WTC11 (cell line): ENCODE measurements at regions not wholly inside any gene's neighbourhood (a gene's known extent, or its start where the extent isn't known, plus 50 kb on each side); places are given as distances from the start of the nearest gene placed in this dataset.

Experiments
- ATAC-seq: fragments of 200-7000 bp; cut with Tn5 transposase; 2 replicates; pipeline ENCODE4 v1.10.0; 2021; ENCODE audit warnings: mild to moderate bottlenecking, moderate library complexity
- CTCF ChIA-PET: fragments of 300-600 bp; sonication (Branson Sonifier 250); formaldehyde crosslinking; loops from one replicate; lab custom pipeline; 2021; ENCODE audit warnings: antibody characterized with exemption; lab: Charles Lee
- POLR2A ChIA-PET: fragments of 350-600 bp; sonication (Branson Sonifier 250); formaldehyde crosslinking; loops from one replicate; lab custom pipeline; 2021; ENCODE audit warnings: antibody characterized with exemption; lab: Charles Lee
- DNase-seq: peaks from one replicate; pipeline ENCODE4 v3.0.0; 2021; ENCODE audit warnings: low spot score
- H3K27ac Mint-ChIP-seq: 2 replicates; pipeline ENCODE4 v1.8.0; 2021; ENCODE audit warnings: mixed read lengths
- H3K27me3 Mint-ChIP-seq: 2 replicates; pipeline ENCODE4 v1.8.0; 2021; ENCODE audit warnings: low read depth, mild to moderate bottlenecking, moderate library complexity, mixed read lengths
- H3K36me3 Mint-ChIP-seq: 2 replicates; pipeline ENCODE4 v1.8.0; 2021; ENCODE audit warnings: mixed read lengths
- H3K4me1 Mint-ChIP-seq: 2 replicates; pipeline ENCODE4 v1.8.0; 2022; ENCODE audit warnings: mixed read lengths
- H3K4me3 Mint-ChIP-seq: 2 replicates; pipeline ENCODE4 v1.8.0; 2021; ENCODE audit warnings: mild to moderate bottlenecking, moderate library complexity, mixed read lengths
- H3K9me3 Mint-ChIP-seq: 2 replicates; pipeline ENCODE4 v1.8.0; 2021; ENCODE audit warnings: mixed read lengths
- ATF2 ChIP-seq: sonication (generic); formaldehyde crosslinking; IDR thresholded peaks from 2 replicates; pipeline ENCODE4 v1.8.1; 2022; ENCODE audit warnings: low read depth, missing genetic modification reagents, borderline replicate concordance
- ATF6 ChIP-seq: sonication (generic); formaldehyde crosslinking; IDR thresholded peaks from 2 replicates; pipeline ENCODE4 v1.8.1; 2023; ENCODE audit warnings: mild to moderate bottlenecking, missing genetic modification reagents
- CDX4 ChIP-seq: fragments of 250-450 bp; sonication (Bioruptor Pico); IDR thresholded peaks from 2 replicates; pipeline ENCODE4 v1.9.0; 2021; ENCODE audit warnings: moderate library complexity, mild to moderate bottlenecking, inconsistent platforms, borderline replicate concordance
- EMX1 ChIP-seq: fragments of 250-450 bp; sonication (Bioruptor Pico); IDR thresholded peaks from 2 replicates; pipeline ENCODE4 v1.8.0; 2021; ENCODE audit warnings: mild to moderate bottlenecking
- ESRRA ChIP-seq: sonication (generic); formaldehyde crosslinking; IDR thresholded peaks from 2 replicates; pipeline ENCODE4 v1.8.1; 2022; ENCODE audit warnings: mild to moderate bottlenecking, missing genetic modification reagents, borderline replicate concordance
- FOXK1 ChIP-seq: sonication (generic); formaldehyde crosslinking; IDR thresholded peaks from 2 replicates; pipeline ENCODE4 v1.8.0; 2022; ENCODE audit warnings: mild to moderate bottlenecking, moderate library complexity, missing genetic modification reagents
- GABPB1 ChIP-seq: sonication (generic); formaldehyde crosslinking; IDR thresholded peaks from 2 replicates; pipeline ENCODE4 v1.8.1; 2023; ENCODE audit warnings: mild to moderate bottlenecking, missing genetic modification reagents
- GRHL2 ChIP-seq: fragments of 250-450 bp; sonication (Bioruptor Pico); IDR thresholded peaks from 2 replicates; pipeline ENCODE4 v1.8.0; 2022; ENCODE audit warnings: mild to moderate bottlenecking, moderate library complexity; ENCODE audit not compliant: insufficient replicate concordance, severe bottlenecking
- MXD4 ChIP-seq: fragments of 250-450 bp; sonication (Bioruptor Pico); IDR thresholded peaks from 2 replicates; pipeline ENCODE4 v1.8.0; 2021; ENCODE audit warnings: mild to moderate bottlenecking, moderate library complexity, borderline replicate concordance
- SMAD3 ChIP-seq: sonication (generic); formaldehyde crosslinking; IDR thresholded peaks from 2 replicates; pipeline ENCODE4 v1.8.0; 2022; ENCODE audit warnings: missing genetic modification reagents, mild to moderate bottlenecking, borderline replicate concordance
- TCF7 ChIP-seq: sonication (generic); formaldehyde crosslinking; IDR thresholded peaks from 2 replicates; pipeline ENCODE4 v1.8.0; 2022; ENCODE audit warnings: mild to moderate bottlenecking, low read depth, missing genetic modification reagents, moderate library complexity
- TEAD1 ChIP-seq: sonication (generic); formaldehyde crosslinking; IDR thresholded peaks from 2 replicates; pipeline ENCODE4 v1.8.0; 2022; ENCODE audit warnings: mild to moderate bottlenecking, missing genetic modification reagents
- ZBTB21 ChIP-seq: sonication (generic); formaldehyde crosslinking; IDR thresholded peaks from 2 replicates; pipeline ENCODE4 v1.8.1; 2023; ENCODE audit warnings: mild to moderate bottlenecking, missing genetic modification reagents, borderline replicate concordance
- ZMAT4 ChIP-seq: fragments of 250-450 bp; sonication (Bioruptor Pico); IDR thresholded peaks from 2 replicates; pipeline ENCODE4 v1.9.0; 2021; ENCODE audit warnings: mild to moderate bottlenecking
- ZNF121 ChIP-seq: sonication (generic); formaldehyde crosslinking; IDR thresholded peaks from 2 replicates; pipeline ENCODE4 v1.8.0; 2023; ENCODE audit warnings: missing genetic modification reagents
- ZNF138 ChIP-seq: sonication (generic); formaldehyde crosslinking; conservative IDR thresholded peaks from 2 replicates; pipeline ENCODE4 v1.8.1; 2022; ENCODE audit warnings: mild to moderate bottlenecking, moderate library complexity, missing genetic modification reagents
- ZNF232 ChIP-seq: sonication (generic); formaldehyde crosslinking; IDR thresholded peaks from 2 replicates; pipeline ENCODE4 v1.8.0; 2022; ENCODE audit warnings: mild to moderate bottlenecking, missing genetic modification reagents
- ZNF396 ChIP-seq: fragments of 250-450 bp; sonication (Bioruptor Pico); IDR thresholded peaks from 2 replicates; pipeline ENCODE4 v1.8.0; 2021; ENCODE audit warnings: mild to moderate bottlenecking, moderate library complexity, borderline replicate concordance
- ZNF416 ChIP-seq: fragments of 250-450 bp; sonication (Bioruptor Pico); IDR thresholded peaks from 2 replicates; pipeline ENCODE4 v1.9.0; 2021; ENCODE audit warnings: mild to moderate bottlenecking, inconsistent platforms
- ZNF423 ChIP-seq: fragments of 250-450 bp; sonication (Bioruptor Pico); IDR thresholded peaks from 2 replicates; pipeline ENCODE4 v2.1.2; 2022; ENCODE audit warnings: mild to moderate bottlenecking, moderate library complexity
- TF ChIP-seq, protein P1 (sequence below): sonication (generic); formaldehyde crosslinking; IDR thresholded peaks from 2 replicates; pipeline ENCODE4 v1.8.1; 2023; ENCODE audit warnings: mild to moderate bottlenecking, missing genetic modification reagents, moderate library complexity
- TF ChIP-seq, protein P2 (sequence below): sonication (generic); formaldehyde crosslinking; IDR thresholded peaks from 2 replicates; pipeline ENCODE4 v1.8.1; 2023; ENCODE audit warnings: mild to moderate bottlenecking, missing genetic modification reagents, moderate library complexity
- TF ChIP-seq, protein P3 (sequence below): sonication (generic); formaldehyde crosslinking; IDR thresholded peaks from 2 replicates; pipeline ENCODE4 v1.8.1; 2022; ENCODE audit warnings: mild to moderate bottlenecking, moderate library complexity, missing genetic modification reagents

- peaks cover 19% of the 10 kb centered on the region for H3K36me3 Mint-ChIP-seq
- H3K4me1 Mint-ChIP-seq = no peaks in the 10 kb centered on the region
- CTCF ChIA-PET = no interaction called here
These were observed 117.9 kb downstream of the C6orf118 start for GRCh38 chr6:165191461-165191860.

GRCh38 chr6:165186441-165187205 lies 122.8 kb downstream of the C6orf118 start:
- Mint-ChIP-seq H3K27me3 (no peaks in the 10 kb centered on the region), H3K4me3 (no peak overlapping the region), H3K4me1 (no peaks in the 10 kb centered on the region), H3K9me3 (peaks cover 27% of the 10 kb centered on the region), H3K27ac (no peak overlapping the region), H3K36me3 (peaks cover 10% of the 10 kb centered on the region)
- ChIA-PET POLR2A (no interaction called here), CTCF (no interaction called here)
- no peak for DNase-seq
- ATAC-seq = no peak
- no peak for TF ChIP-seq ZNF423 (CRISPR knock-in tag)
- no peak for TF ChIP-seq ATF6
- TF ChIP-seq, protein P1, sequence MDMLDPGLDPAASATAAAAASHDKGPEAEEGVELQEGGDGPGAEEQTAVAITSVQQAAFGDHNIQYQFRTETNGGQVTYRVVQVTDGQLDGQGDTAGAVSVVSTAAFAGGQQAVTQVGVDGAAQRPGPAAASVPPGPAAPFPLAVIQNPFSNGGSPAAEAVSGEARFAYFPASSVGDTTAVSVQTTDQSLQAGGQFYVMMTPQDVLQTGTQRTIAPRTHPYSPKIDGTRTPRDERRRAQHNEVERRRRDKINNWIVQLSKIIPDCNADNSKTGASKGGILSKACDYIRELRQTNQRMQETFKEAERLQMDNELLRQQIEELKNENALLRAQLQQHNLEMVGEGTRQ (CRISPR knock-in tag) = no peak
- no peak for TF ChIP-seq GRHL2 (CRISPR knock-in tag)
- no peak for TF ChIP-seq EMX1 (CRISPR knock-in tag)
- no peak for TF ChIP-seq SMAD3 (CRISPR knock-in tag)
- TF ChIP-seq, protein P2, sequence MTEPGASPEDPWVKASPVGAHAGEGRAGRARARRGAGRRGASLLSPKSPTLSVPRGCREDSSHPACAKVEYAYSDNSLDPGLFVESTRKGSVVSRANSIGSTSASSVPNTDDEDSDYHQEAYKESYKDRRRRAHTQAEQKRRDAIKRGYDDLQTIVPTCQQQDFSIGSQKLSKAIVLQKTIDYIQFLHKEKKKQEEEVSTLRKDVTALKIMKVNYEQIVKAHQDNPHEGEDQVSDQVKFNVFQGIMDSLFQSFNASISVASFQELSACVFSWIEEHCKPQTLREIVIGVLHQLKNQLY (CRISPR knock-in tag) = no peak
- TF ChIP-seq GABPB1 (CRISPR knock-in tag) = no peak
- no peak for TF ChIP-seq ATF2 (CRISPR knock-in tag)
- no peak for TF ChIP-seq ZNF396 (CRISPR knock-in tag)
- TF ChIP-seq ZNF121 (CRISPR knock-in tag) = no peak
- TF ChIP-seq ZNF138 (CRISPR knock-in tag) = no peak
- no peak for TF ChIP-seq TCF7 (CRISPR knock-in tag)
- no peak for TF ChIP-seq MXD4 (CRISPR knock-in tag)
- TF ChIP-seq ZNF416 = no peak
- TF ChIP-seq, protein P3, sequence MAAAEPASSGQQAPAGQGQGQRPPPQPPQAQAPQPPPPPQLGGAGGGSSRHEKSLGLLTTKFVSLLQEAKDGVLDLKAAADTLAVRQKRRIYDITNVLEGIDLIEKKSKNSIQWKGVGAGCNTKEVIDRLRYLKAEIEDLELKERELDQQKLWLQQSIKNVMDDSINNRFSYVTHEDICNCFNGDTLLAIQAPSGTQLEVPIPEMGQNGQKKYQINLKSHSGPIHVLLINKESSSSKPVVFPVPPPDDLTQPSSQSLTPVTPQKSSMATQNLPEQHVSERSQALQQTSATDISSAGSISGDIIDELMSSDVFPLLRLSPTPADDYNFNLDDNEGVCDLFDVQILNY (CRISPR knock-in tag) = no peak
- no peak for TF ChIP-seq CDX4 (CRISPR knock-in tag)

More at GRCh38 chr6:165191461-165191860, 117.9 kb downstream of the C6orf118 start:
- DNase-seq (no peak), ATAC-seq (no peak)
- H3K9me3 Mint-ChIP-seq = peaks cover 40% of the 10 kb centered on the region
- POLR2A ChIA-PET = no interaction called here
- no peak overlapping the region for H3K27ac Mint-ChIP-seq
- no peak for TF ChIP-seq ZBTB21 (CRISPR knock-in tag)
- TF ChIP-seq ZNF232 (CRISPR knock-in tag) = no peak
- no peak for TF ChIP-seq FOXK1
- TF ChIP-seq TEAD1 (CRISPR knock-in tag) = no peak
- TF ChIP-seq, protein P1 (CRISPR knock-in tag) = no peak
- no peak for TF ChIP-seq ZNF423 (CRISPR knock-in tag)
- no peak for TF ChIP-seq ESRRA
- TF ChIP-seq ZMAT4 (CRISPR knock-in tag) = no peak
- no peak for TF ChIP-seq ATF6
- H3K27me3 Mint-ChIP-seq = no peaks in the 10 kb centered on the region
- no peak overlapping the region for H3K4me3 Mint-ChIP-seq
